ENCODE measurements at regions not wholly inside any gene's neighbourhood (a gene's known extent, or its start where the extent isn't known, plus 50 kb on each side); places are given as distances from the start of the nearest gene placed in this dataset.

GRCh38 chr2:22198381-22199283 lies 1074.9 kb downstream of the TDRD15 start:
- H3K27me3 ChIP-seq: peaks cover 0 to 4% (median 0%) of the 10 kb centered on the region in 4 donors
- 29% methylated on average over 9 of the region's 9 CpGs for WGBS, 2 donors
- no peaks in the 10 kb centered on the region for H3K36me3 ChIP-seq
- no peak for FAIRE-seq
- intact Hi-C loops (cut with DNase I): no loop called here
- TF ChIP-seq, protein P1, sequence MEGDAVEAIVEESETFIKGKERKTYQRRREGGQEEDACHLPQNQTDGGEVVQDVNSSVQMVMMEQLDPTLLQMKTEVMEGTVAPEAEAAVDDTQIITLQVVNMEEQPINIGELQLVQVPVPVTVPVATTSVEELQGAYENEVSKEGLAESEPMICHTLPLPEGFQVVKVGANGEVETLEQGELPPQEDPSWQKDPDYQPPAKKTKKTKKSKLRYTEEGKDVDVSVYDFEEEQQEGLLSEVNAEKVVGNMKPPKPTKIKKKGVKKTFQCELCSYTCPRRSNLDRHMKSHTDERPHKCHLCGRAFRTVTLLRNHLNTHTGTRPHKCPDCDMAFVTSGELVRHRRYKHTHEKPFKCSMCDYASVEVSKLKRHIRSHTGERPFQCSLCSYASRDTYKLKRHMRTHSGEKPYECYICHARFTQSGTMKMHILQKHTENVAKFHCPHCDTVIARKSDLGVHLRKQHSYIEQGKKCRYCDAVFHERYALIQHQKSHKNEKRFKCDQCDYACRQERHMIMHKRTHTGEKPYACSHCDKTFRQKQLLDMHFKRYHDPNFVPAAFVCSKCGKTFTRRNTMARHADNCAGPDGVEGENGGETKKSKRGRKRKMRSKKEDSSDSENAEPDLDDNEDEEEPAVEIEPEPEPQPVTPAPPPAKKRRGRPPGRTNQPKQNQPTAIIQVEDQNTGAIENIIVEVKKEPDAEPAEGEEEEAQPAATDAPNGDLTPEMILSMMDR (IDR thresholded peaks at IDR 0.05): no peak
- no peak for ATAC-seq
- DNase-seq: no peak
- no peaks in the 10 kb centered on the region for H3K9me3 ChIP-seq
- no peak overlapping the region for H3K27ac ChIP-seq
- H3K4me3 ChIP-seq: no peak overlapping the region
- no peaks in the 10 kb centered on the region for H3K4me1 ChIP-seq

- Histone ChIP-seq H3K9me3 (no peaks in the 10 kb centered on the region), H3K36me3 (no peaks in the 10 kb centered on the region), H3K4me1 (no peaks in the 10 kb centered on the region), H3K27me3 (no peaks in the 10 kb centered on the region), H3K27ac (no peak overlapping the region), H3K4me3 (no peak overlapping the region)
- ATAC-seq (no peak), DNase-seq (no peak), FAIRE-seq (no peak)
- intact Hi-C loops (cut with DNase I): no loop called here
- TF ChIP-seq, protein P1 (IDR thresholded peaks at IDR 0.05): no peak
These were observed 1076.2 kb downstream of the TDRD15 start for GRCh38 chr2:22199994-22200393.

DNA sequence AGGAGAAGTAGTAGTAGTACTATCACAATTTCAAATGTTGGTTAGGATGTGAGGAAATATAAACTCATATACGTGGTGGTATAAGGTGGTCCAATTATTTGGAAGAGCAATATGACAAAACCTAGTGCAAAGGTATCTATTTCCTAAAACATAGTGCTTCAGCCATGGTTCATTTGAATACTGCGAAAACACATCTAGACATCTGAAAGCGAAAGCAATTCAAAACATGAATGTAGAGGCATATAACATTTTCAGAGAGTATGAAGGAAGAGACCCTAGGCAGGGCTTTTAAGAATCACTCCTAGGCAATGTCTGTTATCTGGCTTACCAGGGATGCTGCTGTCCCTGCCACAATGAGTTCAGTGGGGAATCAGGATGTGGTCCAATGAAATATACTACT lies 1085.8 kb downstream of the TDRD15 start:
- FAIRE-seq: no peak
- 67 to 83% methylated on average over 3 of the region's 3 CpGs for WGBS, 2 donors
- Histone ChIP-seq H3K27me3 (no peaks in the 10 kb centered on the region), H3K27ac (no peak overlapping the region), H3K4me3 (no peak overlapping the region), H3K9me3 (no peaks in the 10 kb centered on the region), H3K36me3 (no peaks in the 10 kb centered on the region), H3K4me1 (no peaks in the 10 kb centered on the region)
- intact Hi-C loops (cut with DNase I): no loop called here
- TF ChIP-seq, protein P1 (IDR thresholded peaks at IDR 0.05): no peak
- ATAC-seq: no peak
- no peak for DNase-seq

GRCh38 chr2:22213237-22213636 lies 1089.5 kb downstream of the TDRD15 start:
- WGBS, 2 donors: 44 to 46% methylated on average over 2 of the region's 2 CpGs
- Histone ChIP-seq H3K4me1 (no peaks in the 10 kb centered on the region), H3K9me3 (no peaks in the 10 kb centered on the region), H3K4me3 (no peak overlapping the region), H3K36me3 (no peaks in the 10 kb centered on the region), H3K27ac (no peak overlapping the region), H3K27me3 (no peaks in the 10 kb centered on the region)
- DNase-seq: no peak
- TF ChIP-seq, protein P1 (IDR thresholded peaks at IDR 0.05): no peak
- FAIRE-seq: no peak
- intact Hi-C loops (cut with DNase I): no loop called here
- ATAC-seq: no peak

GRCh38 chr2:22215517-22215916 lies 1091.7 kb downstream of the TDRD15 start:
- Histone ChIP-seq H3K4me3 (no peak overlapping the region), H3K4me1 (no peaks in the 10 kb centered on the region), H3K36me3 (no peaks in the 10 kb centered on the region), H3K27me3 (no peaks in the 10 kb centered on the region), H3K9me3 (no peaks in the 10 kb centered on the region), H3K27ac (no peak overlapping the region)
- no peak for DNase-seq
- 60% methylated on average over 2 of the region's 2 CpGs for WGBS, 2 donors
- intact Hi-C loops (cut with DNase I): no loop called here
- TF ChIP-seq, protein P1 (IDR thresholded peaks at IDR 0.05): no peak
- ATAC-seq: no peak
- no peak for FAIRE-seq

All from pancreas (tissue), 10 donors.